ENCODE measurements at regions not wholly inside any gene's neighbourhood (a gene's known extent, or its start where the extent isn't known, plus 50 kb on each side); places are given as distances from the start of the nearest gene placed in this dataset.

DNA sequence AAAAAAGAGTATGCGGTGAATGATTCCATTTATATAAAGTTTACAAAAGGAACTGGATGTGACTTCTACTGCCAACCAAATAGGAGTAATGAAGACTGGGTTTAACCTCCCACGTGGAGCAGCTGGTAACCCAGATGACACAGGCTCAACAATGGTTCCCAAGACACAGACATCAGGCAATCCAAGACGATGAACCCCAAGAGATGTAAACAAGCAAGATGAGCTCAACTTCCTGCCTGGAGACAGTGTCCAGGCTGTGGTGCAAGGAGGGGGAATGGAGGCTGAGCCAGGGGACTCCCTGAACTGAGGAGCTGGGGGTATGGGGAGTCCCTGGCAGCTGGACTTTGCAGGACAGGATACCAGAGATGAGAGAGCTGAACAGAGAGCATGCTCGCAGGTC lies 104.7 kb downstream of the LITAF start:
- intact Hi-C loops (cut with DNase I; ENCODE audit: low total_unique reads): no loop called here
- Histone ChIP-seq H3K4me1 (no peaks in the 10 kb centered on the region), H3K36me3 (no peaks in the 10 kb centered on the region), H3K4me3 (no peak overlapping the region), H3K9me3 (peaks cover 0 to 6% of the 10 kb centered on the region in 2 donors), H3K27ac (no peak overlapping the region), H3K27me3 (no peaks in the 10 kb centered on the region)
- no peak for DNase-seq (ENCODE audit: low spot score in 2 of 2)
- TF ChIP-seq, protein P1, sequence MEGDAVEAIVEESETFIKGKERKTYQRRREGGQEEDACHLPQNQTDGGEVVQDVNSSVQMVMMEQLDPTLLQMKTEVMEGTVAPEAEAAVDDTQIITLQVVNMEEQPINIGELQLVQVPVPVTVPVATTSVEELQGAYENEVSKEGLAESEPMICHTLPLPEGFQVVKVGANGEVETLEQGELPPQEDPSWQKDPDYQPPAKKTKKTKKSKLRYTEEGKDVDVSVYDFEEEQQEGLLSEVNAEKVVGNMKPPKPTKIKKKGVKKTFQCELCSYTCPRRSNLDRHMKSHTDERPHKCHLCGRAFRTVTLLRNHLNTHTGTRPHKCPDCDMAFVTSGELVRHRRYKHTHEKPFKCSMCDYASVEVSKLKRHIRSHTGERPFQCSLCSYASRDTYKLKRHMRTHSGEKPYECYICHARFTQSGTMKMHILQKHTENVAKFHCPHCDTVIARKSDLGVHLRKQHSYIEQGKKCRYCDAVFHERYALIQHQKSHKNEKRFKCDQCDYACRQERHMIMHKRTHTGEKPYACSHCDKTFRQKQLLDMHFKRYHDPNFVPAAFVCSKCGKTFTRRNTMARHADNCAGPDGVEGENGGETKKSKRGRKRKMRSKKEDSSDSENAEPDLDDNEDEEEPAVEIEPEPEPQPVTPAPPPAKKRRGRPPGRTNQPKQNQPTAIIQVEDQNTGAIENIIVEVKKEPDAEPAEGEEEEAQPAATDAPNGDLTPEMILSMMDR (IDR thresholded peaks at IDR 0.05): no peak
- TF ChIP-seq POLR2A (IDR thresholded peaks at IDR 0.05) (no peak), POLR2AphosphoS5 (IDR thresholded peaks at IDR 0.05) (no peak)

- no peaks in the 10 kb centered on the region for H3K27me3 ChIP-seq
- no peak overlapping the region for H3K27ac ChIP-seq
- TF ChIP-seq POLR2A (IDR thresholded peaks at IDR 0.05) (no peak), POLR2AphosphoS5 (IDR thresholded peaks at IDR 0.05) (no peak)
- TF ChIP-seq, protein P1 (IDR thresholded peaks at IDR 0.05): no peak
- no peak for DNase-seq (ENCODE audit: low spot score in 2 of 2)
- H3K36me3 ChIP-seq: no peaks in the 10 kb centered on the region
- H3K4me1 ChIP-seq: no peaks in the 10 kb centered on the region
- no peak overlapping the region for H3K4me3 ChIP-seq
- intact Hi-C loops (cut with DNase I; ENCODE audit: low total_unique reads): no loop called here
- H3K9me3 ChIP-seq: peaks cover 0 to 6% of the 10 kb centered on the region in 2 donors
Observed at GRCh38 chr16:11482946-11483748, 103.6 kb downstream of the LITAF start.

DNA sequence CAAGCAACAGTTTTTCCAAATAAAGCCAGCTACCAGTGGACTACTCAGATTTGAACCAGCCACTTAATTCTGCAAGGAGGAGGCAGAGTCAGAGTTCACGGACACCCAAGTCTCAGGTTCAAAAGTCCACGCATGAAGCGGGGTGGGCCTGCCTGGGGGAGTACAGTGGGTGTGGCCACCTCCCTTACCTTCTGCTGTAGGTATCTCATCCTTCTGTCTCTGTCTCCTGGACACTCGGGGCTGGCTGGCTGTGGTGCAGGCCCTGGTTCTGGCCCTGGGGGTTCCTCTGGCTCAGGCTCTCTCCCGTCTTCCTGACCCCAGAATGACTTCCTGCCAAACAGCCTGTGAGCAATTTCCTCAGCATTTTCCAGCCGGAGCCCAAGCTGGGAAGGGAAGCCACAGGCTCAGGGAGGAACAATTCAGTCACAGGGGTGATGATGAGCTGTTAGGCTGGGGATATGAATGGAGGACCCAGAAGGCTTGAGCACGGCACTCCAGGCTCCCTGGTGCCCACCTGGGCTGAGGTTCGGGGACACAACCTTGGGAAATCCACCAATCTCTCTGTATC lies 101.9 kb downstream of the LITAF start:
- no peak overlapping the region for H3K4me3 ChIP-seq
- no peak for DNase-seq (ENCODE audit: low spot score in 2 of 2)
- H3K9me3 ChIP-seq: peaks cover 0 to 6% of the 10 kb centered on the region in 2 donors
- H3K4me1 ChIP-seq: no peaks in the 10 kb centered on the region
- TF ChIP-seq, protein P1 (IDR thresholded peaks at IDR 0.05): no peak
- TF ChIP-seq POLR2A (IDR thresholded peaks at IDR 0.05) (no peak), POLR2AphosphoS5 (IDR thresholded peaks at IDR 0.05) (no peak)
- intact Hi-C loops (cut with DNase I; ENCODE audit: low total_unique reads): no loop called here
- no peaks in the 10 kb centered on the region for H3K27me3 ChIP-seq
- no peak overlapping the region for H3K27ac ChIP-seq
- no peaks in the 10 kb centered on the region for H3K36me3 ChIP-seq

DNA sequence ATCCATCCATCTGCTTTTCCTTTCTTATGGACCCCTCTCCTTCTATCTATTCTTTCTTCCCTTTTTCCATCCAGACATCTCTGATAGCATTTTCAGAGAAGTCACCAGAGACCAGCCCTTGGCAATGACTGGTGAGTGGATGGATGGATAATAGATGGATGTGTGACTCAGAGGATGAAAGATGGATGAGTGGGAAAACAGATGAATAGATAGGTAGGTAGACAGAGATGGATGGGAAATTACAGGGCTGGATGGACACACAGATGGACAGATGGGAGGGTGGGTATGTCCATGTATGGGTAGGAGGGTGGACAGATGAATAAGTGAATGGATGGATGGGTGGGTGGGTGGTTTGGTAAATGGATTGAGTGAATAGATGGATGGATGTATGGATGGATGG lies 101.0 kb downstream of the LITAF start:
- DNase-seq (ENCODE audit: low spot score in 2 of 2): no peak
- H3K27ac ChIP-seq: no peak overlapping the region
- peaks cover 0 to 6% of the 10 kb centered on the region in 2 donors for H3K9me3 ChIP-seq
- H3K27me3 ChIP-seq: no peaks in the 10 kb centered on the region
- intact Hi-C loops (cut with DNase I; ENCODE audit: low total_unique reads): no loop called here
- TF ChIP-seq, protein P1 (IDR thresholded peaks at IDR 0.05): no peak
- TF ChIP-seq POLR2A (IDR thresholded peaks at IDR 0.05): no peak
- no peak for TF ChIP-seq POLR2AphosphoS5 (IDR thresholded peaks at IDR 0.05)
- H3K36me3 ChIP-seq: no peaks in the 10 kb centered on the region
- H3K4me1 ChIP-seq: no peaks in the 10 kb centered on the region
- no peak overlapping the region for H3K4me3 ChIP-seq

GRCh38 chr16:11487289-11487688 lies 99.4 kb downstream of the LITAF start:
- Histone ChIP-seq H3K36me3 (no peaks in the 10 kb centered on the region), H3K27me3 (no peaks in the 10 kb centered on the region), H3K4me3 (no peak overlapping the region), H3K9me3 (peaks cover 0 to 6% of the 10 kb centered on the region in 2 donors), H3K27ac (no peak overlapping the region), H3K4me1 (no peaks in the 10 kb centered on the region)
- TF ChIP-seq POLR2A (IDR thresholded peaks at IDR 0.05) (no peak), POLR2AphosphoS5 (IDR thresholded peaks at IDR 0.05) (no peak)
- TF ChIP-seq, protein P1 (IDR thresholded peaks at IDR 0.05): no peak
- DNase-seq (ENCODE audit: low spot score in 2 of 2): no peak
- intact Hi-C loops (cut with DNase I; ENCODE audit: low total_unique reads): no loop called here

All from breast epithelium (tissue), 4 donors.